Body of pancreas (tissue), 4 donors: ENCODE measurements at regions not wholly inside any gene's neighbourhood (a gene's known extent, or its start where the extent isn't known, plus 50 kb on each side); places are given as distances from the start of the nearest gene placed in this dataset.

ENCODE experiments used
- CTCF ChIP-seq, 7 experiments: fragments of 450-650 bp in 4 of 7; fragments of 200-600 bp in 3 of 7; sonication (generic) in 3 of 7; IDR thresholded peaks; one replicate each; pipeline ENCODE4 v1.5.1; 2016 to 2019; ENCODE audit warnings: antibody characterized with exemption in 7 of 7
- POLR2A ChIP-seq, 3 donors: fragments of 450-650 bp; IDR thresholded peaks; one replicate each; pipeline ENCODE4 v1.6.1; 2016; ENCODE audit warnings: antibody characterized with exemption in 3 of 3, mild to moderate bottlenecking in 2 of 3

GRCh38 chr5:124825983-124826337 lies 79.5 kb upstream of the ZNF608 start:
- no peak for TF ChIP-seq CTCF (IDR thresholded peaks at IDR 0.05)
- no peak for TF ChIP-seq POLR2A (IDR thresholded peaks at IDR 0.05)
